ENCODE measurements at regions not wholly inside any gene's neighbourhood (a gene's known extent, or its start where the extent isn't known, plus 50 kb on each side); places are given as distances from the start of the nearest gene placed in this dataset.

- DNase-seq (ENCODE audit: low spot score) = no peak
- TF ChIP-seq, protein P1, sequence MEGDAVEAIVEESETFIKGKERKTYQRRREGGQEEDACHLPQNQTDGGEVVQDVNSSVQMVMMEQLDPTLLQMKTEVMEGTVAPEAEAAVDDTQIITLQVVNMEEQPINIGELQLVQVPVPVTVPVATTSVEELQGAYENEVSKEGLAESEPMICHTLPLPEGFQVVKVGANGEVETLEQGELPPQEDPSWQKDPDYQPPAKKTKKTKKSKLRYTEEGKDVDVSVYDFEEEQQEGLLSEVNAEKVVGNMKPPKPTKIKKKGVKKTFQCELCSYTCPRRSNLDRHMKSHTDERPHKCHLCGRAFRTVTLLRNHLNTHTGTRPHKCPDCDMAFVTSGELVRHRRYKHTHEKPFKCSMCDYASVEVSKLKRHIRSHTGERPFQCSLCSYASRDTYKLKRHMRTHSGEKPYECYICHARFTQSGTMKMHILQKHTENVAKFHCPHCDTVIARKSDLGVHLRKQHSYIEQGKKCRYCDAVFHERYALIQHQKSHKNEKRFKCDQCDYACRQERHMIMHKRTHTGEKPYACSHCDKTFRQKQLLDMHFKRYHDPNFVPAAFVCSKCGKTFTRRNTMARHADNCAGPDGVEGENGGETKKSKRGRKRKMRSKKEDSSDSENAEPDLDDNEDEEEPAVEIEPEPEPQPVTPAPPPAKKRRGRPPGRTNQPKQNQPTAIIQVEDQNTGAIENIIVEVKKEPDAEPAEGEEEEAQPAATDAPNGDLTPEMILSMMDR (IDR thresholded peaks at IDR 0.05; ENCODE audit: borderline replicate concordance, control extremely low read depth, extremely low read depth, insufficient read depth, missing control alignments) = no peak
- in situ Hi-C loops (cut with MboI; ENCODE audit: low sequenced_read_pairs, unreplicated experiment) = no loop called here
Measured at GRCh38 chr1:79322511-79323027, 316.0 kb upstream of the ADGRL4 start.

GRCh38 chr1:79312438-79312837 lies 305.9 kb upstream of the ADGRL4 start:
- TF ChIP-seq, protein P1 (IDR thresholded peaks at IDR 0.05; ENCODE audit: borderline replicate concordance, control extremely low read depth, extremely low read depth, insufficient read depth, missing control alignments) = no peak
- in situ Hi-C loops (cut with MboI; ENCODE audit: low sequenced_read_pairs, unreplicated experiment) = no loop called here
- DNase-seq (ENCODE audit: low spot score) = no peak

DNA sequence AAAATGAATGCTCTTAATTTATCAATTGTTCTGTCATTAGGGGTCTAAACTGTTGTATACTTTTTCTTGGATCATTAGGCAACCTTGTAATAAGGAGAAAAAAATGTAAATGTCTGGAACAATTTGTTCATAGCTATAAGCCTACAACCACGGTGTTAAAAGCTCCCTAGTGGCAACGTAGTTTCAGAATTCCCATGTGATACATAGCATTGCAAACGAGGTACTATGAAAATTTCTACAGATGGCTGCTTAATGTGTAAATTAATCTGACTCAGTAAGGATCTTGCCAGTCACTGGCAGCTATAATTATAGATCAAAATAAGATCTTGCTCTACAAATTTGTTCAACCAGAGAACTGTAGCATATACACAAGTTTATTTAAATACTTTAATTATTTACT lies 304.1 kb upstream of the ADGRL4 start:
- in situ Hi-C loops (cut with MboI; ENCODE audit: low sequenced_read_pairs, unreplicated experiment) = no loop called here
- no peak for DNase-seq (ENCODE audit: low spot score)
- TF ChIP-seq, protein P1 (IDR thresholded peaks at IDR 0.05; ENCODE audit: borderline replicate concordance, control extremely low read depth, extremely low read depth, insufficient read depth, missing control alignments) = no peak

- DNase-seq (ENCODE audit: low spot score) = no peak
- in situ Hi-C loops (cut with MboI; ENCODE audit: low sequenced_read_pairs, unreplicated experiment) = no loop called here
- TF ChIP-seq, protein P1 (IDR thresholded peaks at IDR 0.05; ENCODE audit: borderline replicate concordance, control extremely low read depth, extremely low read depth, insufficient read depth, missing control alignments) = no peak
Measured at GRCh38 chr1:79304131-79304530, 297.6 kb upstream of the ADGRL4 start.

DNA sequence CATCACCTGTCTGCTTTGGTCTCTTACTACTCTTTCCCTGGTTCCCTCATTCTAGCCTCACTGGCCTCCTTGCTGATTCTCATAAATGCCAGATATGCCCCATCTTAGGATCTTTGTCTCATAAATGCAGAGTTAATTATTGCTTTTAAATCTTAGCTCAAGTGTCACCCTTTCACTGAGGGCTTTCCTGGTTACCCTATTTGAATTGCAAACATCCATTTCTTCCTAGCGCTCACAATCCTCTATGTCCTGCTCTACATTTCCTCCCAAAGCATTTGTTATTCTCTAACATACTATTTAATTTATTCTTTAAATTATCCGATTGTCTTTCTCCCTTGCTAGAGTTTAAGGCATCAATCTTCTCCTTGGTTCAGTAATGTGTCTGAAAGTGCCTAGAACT lies 296.5 kb upstream of the ADGRL4 start:
- TF ChIP-seq, protein P1 (IDR thresholded peaks at IDR 0.05; ENCODE audit: borderline replicate concordance, control extremely low read depth, extremely low read depth, insufficient read depth, missing control alignments) = no peak
- in situ Hi-C loops (cut with MboI; ENCODE audit: low sequenced_read_pairs, unreplicated experiment) = no loop called here
- DNase-seq (ENCODE audit: low spot score) = no peak

DNA sequence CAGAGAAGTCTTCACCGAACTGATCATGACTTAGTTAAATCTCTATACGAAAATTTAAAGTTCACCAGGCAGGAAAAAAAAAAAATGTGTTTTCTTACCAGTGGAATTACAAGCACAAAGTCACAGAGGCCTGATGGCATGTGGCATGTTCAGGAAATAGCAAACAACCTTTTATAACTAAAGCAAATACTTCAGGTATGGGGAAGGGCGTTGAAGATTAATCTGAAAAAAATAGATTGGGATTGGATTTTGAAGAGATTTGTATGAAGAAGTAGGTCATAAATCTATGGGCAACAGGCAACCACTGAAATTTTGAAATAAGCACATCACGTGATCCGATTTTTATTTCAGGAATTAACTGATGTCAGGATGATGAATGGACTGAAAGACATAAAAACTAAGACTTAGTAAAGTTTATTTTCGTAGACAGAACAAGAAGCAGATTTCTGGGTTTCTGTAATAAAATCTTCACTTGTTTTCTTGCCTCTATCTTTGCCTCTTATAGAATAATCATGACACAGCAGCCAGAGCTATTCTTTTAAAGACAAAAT lies 295.9 kb upstream of the ADGRL4 start:
- in situ Hi-C loops (cut with MboI; ENCODE audit: low sequenced_read_pairs, unreplicated experiment) = no loop called here
- TF ChIP-seq, protein P1 (IDR thresholded peaks at IDR 0.05; ENCODE audit: borderline replicate concordance, control extremely low read depth, extremely low read depth, insufficient read depth, missing control alignments) = no peak
- DNase-seq (ENCODE audit: low spot score) = no peak
